NCI-H1436 treated with DMSO at 0.1 percent for 48 hours (cell line): ENCODE measurements at regions not wholly inside any gene's neighbourhood (a gene's known extent, or its start where the extent isn't known, plus 50 kb on each side); places are given as distances from the start of the nearest gene placed in this dataset.
"Not testable (repeated sequence)": the region's sequence is repeated elsewhere in the genome, so short reads cannot be mapped to it uniquely, and the experiment has no call there.

Experiments
- DNase-seq: peaks from one replicate; lab custom pipeline; 2025; lab: John Stamatoyannopoulos, UW

- DNase-seq, result no peak
Measured at GRCh38 chr3:24545887-24546286, 51.2 kb upstream of the THRB start.

- no peak for DNase-seq
Measured at GRCh38 chr3:24548278-24548677, 53.6 kb upstream of the THRB start.

GRCh38 chr3:24550588-24550987 lies 55.9 kb upstream of the THRB start:
- no peak for DNase-seq

GRCh38 chr3:24551626-24552025 lies 57.0 kb upstream of the THRB start:
- no peak for DNase-seq

GRCh38 chr3:24562895-24563294 lies 68.2 kb upstream of the THRB start:
- DNase-seq, result no peak

- no peak for DNase-seq
Measured at GRCh38 chr3:24565053-24565452, 70.4 kb upstream of the THRB start.

- DNase-seq, result no peak
Measured at GRCh38 chr3:24565656-24566055, 71.0 kb upstream of the THRB start.

- DNase-seq, result no peak
Measured at GRCh38 chr3:24566927-24567326, 72.3 kb upstream of the THRB start.

- DNase-seq, result not testable (repeated sequence)
Measured at GRCh38 chr3:24572409-24572808, 77.8 kb upstream of the THRB start.

- no peak for DNase-seq
Measured at GRCh38 chr3:24573576-24573975, 78.9 kb upstream of the THRB start.

- no peak for DNase-seq
Measured at GRCh38 chr3:24578324-24578723, 83.7 kb upstream of the THRB start.

- no peak for DNase-seq
Measured at GRCh38 chr3:24578951-24579421, 84.3 kb upstream of the THRB start.

GRCh38 chr3:24582431-24583403 lies 88.1 kb upstream of the THRB start:
- no peak for DNase-seq

GRCh38 chr3:24586920-24587319 lies 92.3 kb upstream of the THRB start:
- DNase-seq, result no peak

- no peak for DNase-seq
Measured at GRCh38 chr3:24588629-24589512, 94.2 kb upstream of the THRB start.

- DNase-seq, result no peak
Measured at GRCh38 chr3:24589513-24589851, 94.8 kb upstream of the THRB start.

- no peak for DNase-seq
Measured at GRCh38 chr3:24589931-24590880, 95.6 kb upstream of the THRB start.

GRCh38 chr3:24591191-24591590 lies 96.5 kb upstream of the THRB start:
- no peak for DNase-seq

GRCh38 chr3:24591661-24592555 lies 97.3 kb upstream of the THRB start:
- no peak for DNase-seq

- DNase-seq, result no peak
Measured at GRCh38 chr3:24594161-24594560, 99.5 kb upstream of the THRB start.

- no peak for DNase-seq
Measured at GRCh38 chr3:24595796-24596195, 101.1 kb upstream of the THRB start.
